ENCODE measurements at regions not wholly inside any gene's neighbourhood (a gene's known extent, or its start where the extent isn't known, plus 50 kb on each side); places are given as distances from the start of the nearest gene placed in this dataset.

GRCh38 chr10:78184851-78185692 is 151.4 kb downstream of the RPS24 start:
- no peak for DNase-seq (ENCODE audit: low read depth in 4 of 4, low spot score in 1 of 4)

GRCh38 chr10:78185693-78186055 is 152.0 kb downstream of the RPS24 start:
- DNase-seq (ENCODE audit: low read depth in 4 of 4, low spot score in 1 of 4), result no peak

- no peak for DNase-seq (ENCODE audit: low read depth in 4 of 4, low spot score in 1 of 4)
These were observed 152.9 kb downstream of the RPS24 start for GRCh38 chr10:78186572-78186971.

- DNase-seq (ENCODE audit: low read depth in 4 of 4, low spot score in 1 of 4), result no peak
These were observed 153.7 kb downstream of the RPS24 start for GRCh38 chr10:78187371-78187770.

- no peak for DNase-seq (ENCODE audit: low read depth in 4 of 4, low spot score in 1 of 4)
These were observed 154.8 kb downstream of the RPS24 start for GRCh38 chr10:78188446-78188845.

GRCh38 chr10:78190051-78190825 is 156.6 kb downstream of the RPS24 start:
- DNase-seq (ENCODE audit: low read depth in 4 of 4, low spot score in 1 of 4), result no peak

- DNase-seq (ENCODE audit: low read depth in 4 of 4, low spot score in 1 of 4), result no peak
These were observed 157.6 kb downstream of the RPS24 start for GRCh38 chr10:78191301-78191700.

GRCh38 chr10:78193189-78193588 is 159.5 kb downstream of the RPS24 start:
- DNase-seq (ENCODE audit: low read depth in 4 of 4, low spot score in 1 of 4), result no peak

- no peak for DNase-seq (ENCODE audit: low read depth in 4 of 4, low spot score in 1 of 4)
These were observed 160.4 kb downstream of the RPS24 start for GRCh38 chr10:78194050-78194449.

GRCh38 chr10:78194539-78195402 is 161.1 kb downstream of the RPS24 start:
- no peak for DNase-seq (ENCODE audit: low read depth in 4 of 4, low spot score in 1 of 4)

GRCh38 chr10:78196396-78196795 is 162.7 kb downstream of the RPS24 start:
- no peak for DNase-seq (ENCODE audit: low read depth in 4 of 4, low spot score in 1 of 4)

GRCh38 chr10:78196964-78197363 is 163.3 kb downstream of the RPS24 start:
- DNase-seq (ENCODE audit: low read depth in 4 of 4, low spot score in 1 of 4), result no peak

GRCh38 chr10:78197628-78198272 is 164.1 kb downstream of the RPS24 start:
- DNase-seq (ENCODE audit: low read depth in 4 of 4, low spot score in 1 of 4), result no peak

- no peak for DNase-seq (ENCODE audit: low read depth in 4 of 4, low spot score in 1 of 4)
These were observed 165.5 kb downstream of the RPS24 start for GRCh38 chr10:78199005-78199725.

- no peak for DNase-seq (ENCODE audit: low read depth in 4 of 4, low spot score in 1 of 4)
These were observed 166.1 kb downstream of the RPS24 start for GRCh38 chr10:78199759-78200158.

- no peak for DNase-seq (ENCODE audit: low read depth in 4 of 4, low spot score in 1 of 4)
These were observed 167.0 kb downstream of the RPS24 start for GRCh38 chr10:78200686-78201085.

GRCh38 chr10:78202386-78202785 is 168.7 kb downstream of the RPS24 start:
- no peak for DNase-seq (ENCODE audit: low read depth in 4 of 4, low spot score in 1 of 4)

- DNase-seq (ENCODE audit: low read depth in 4 of 4, low spot score in 1 of 4), result no peak
These were observed 170.5 kb downstream of the RPS24 start for GRCh38 chr10:78203915-78204818.

GRCh38 chr10:78205457-78206016 is 171.9 kb downstream of the RPS24 start:
- no peak for DNase-seq (ENCODE audit: low read depth in 4 of 4, low spot score in 1 of 4)
